Transverse colon (tissue), 3 donors: ENCODE measurements at regions not wholly inside any gene's neighbourhood (a gene's known extent, or its start where the extent isn't known, plus 50 kb on each side); places are given as distances from the start of the nearest gene placed in this dataset.

ENCODE experiments used
- POLR2A ChIP-seq: fragments of 450-650 bp; IDR thresholded peaks from one replicate; pipeline ENCODE4 v1.6.1; 2016; ENCODE audit warnings: antibody characterized with exemption, mild to moderate bottlenecking, moderate library complexity
- TF ChIP-seq, protein P1 (sequence below), 5 experiments: fragments of 200-600 bp in 3 of 5; fragments of 450-650 bp in 2 of 5; sonication (generic) in 3 of 5; IDR thresholded peaks; 1 replicate in 2 of 5; 2 replicates in 3 of 5; pipeline ENCODE4 v1.5.1; 2016 to 2017; ENCODE audit warnings: antibody characterized with exemption in 5 of 5, inconsistent platforms in 3 of 5, mild to moderate bottlenecking in 2 of 5, moderate library complexity in 1 of 5

DNA sequence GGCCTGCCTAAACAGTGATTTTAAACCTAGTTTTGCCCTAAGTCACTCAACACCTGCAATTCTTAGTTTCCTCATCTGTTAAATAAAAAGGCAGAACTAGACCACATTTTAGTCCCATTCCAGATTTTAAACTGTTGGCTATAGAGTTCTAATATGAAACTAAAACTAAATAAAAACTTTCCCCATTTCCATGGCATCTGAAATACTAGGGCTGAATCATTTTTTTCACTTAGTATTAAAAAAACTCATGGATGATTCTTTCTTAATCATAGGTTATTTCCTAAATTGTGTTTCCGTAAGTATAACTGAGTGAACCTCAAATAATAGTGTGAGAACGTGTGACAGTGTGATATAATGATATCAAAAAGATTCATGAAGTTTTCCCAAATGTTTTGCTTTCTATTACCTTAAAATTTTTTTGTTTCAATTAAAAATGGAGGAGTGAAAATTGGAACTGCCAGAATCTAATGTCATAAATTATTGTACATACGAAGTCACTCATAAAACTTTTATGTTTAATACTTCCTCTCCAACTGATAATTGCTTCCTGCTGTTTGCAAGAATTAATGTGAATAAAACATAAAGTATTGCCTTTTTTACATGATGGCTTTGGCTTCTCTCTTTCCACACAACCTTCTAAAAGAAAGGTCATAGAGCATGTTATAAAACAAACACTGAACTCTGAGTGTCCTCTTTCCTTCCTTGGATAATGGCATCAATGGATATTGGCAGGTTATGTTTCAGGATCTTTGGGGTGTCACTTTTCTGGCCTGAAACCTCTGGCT is 315.1 kb upstream of the MME start:
- TF ChIP-seq POLR2A: no peak
- TF ChIP-seq, protein P1, sequence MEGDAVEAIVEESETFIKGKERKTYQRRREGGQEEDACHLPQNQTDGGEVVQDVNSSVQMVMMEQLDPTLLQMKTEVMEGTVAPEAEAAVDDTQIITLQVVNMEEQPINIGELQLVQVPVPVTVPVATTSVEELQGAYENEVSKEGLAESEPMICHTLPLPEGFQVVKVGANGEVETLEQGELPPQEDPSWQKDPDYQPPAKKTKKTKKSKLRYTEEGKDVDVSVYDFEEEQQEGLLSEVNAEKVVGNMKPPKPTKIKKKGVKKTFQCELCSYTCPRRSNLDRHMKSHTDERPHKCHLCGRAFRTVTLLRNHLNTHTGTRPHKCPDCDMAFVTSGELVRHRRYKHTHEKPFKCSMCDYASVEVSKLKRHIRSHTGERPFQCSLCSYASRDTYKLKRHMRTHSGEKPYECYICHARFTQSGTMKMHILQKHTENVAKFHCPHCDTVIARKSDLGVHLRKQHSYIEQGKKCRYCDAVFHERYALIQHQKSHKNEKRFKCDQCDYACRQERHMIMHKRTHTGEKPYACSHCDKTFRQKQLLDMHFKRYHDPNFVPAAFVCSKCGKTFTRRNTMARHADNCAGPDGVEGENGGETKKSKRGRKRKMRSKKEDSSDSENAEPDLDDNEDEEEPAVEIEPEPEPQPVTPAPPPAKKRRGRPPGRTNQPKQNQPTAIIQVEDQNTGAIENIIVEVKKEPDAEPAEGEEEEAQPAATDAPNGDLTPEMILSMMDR (IDR thresholded peaks at IDR 0.05): no peak
